Neural cell (in vitro differentiated cells): ENCODE measurements at regions not wholly inside any gene's neighbourhood (a gene's known extent, or its start where the extent isn't known, plus 50 kb on each side); places are given as distances from the start of the nearest gene placed in this dataset.

Experiments
- H2AFZ ChIP-seq: fragments of 200-600, 300-800 bp; sonication (generic), shearing (Covaris generic); 2 replicates; pipeline ENCODE4 v1.6.0; 2014; ENCODE audit warnings: low read depth, mild to moderate bottlenecking, antibody characterized with exemption, low read length, moderate library complexity
- H3F3A ChIP-seq: fragments of 200-600 bp; shearing (Covaris generic); 2 replicates; pipeline ENCODE4 v1.6.1; 2016; ENCODE audit warnings: mild to moderate bottlenecking, moderate library complexity, mixed read lengths, antibody characterized with exemption, low read length; ENCODE audit not compliant: insufficient read depth, poor library complexity, severe bottlenecking
- H3K27ac ChIP-seq: fragments of 200-600, 300-800 bp; sonication (generic), shearing (Covaris generic); 2 replicates; pipeline ENCODE4 v1.5.1; 2014; ENCODE audit warnings: mild to moderate bottlenecking, low read length, moderate library complexity
- H3K27me3 ChIP-seq: fragments of 300-800, 200-600 bp; sonication (generic), shearing (Covaris generic); 2 replicates; pipeline ENCODE4 v1.6.0; 2014; ENCODE audit warnings: mild to moderate bottlenecking, low read depth, low read length, moderate library complexity; ENCODE audit not compliant: insufficient read depth
- H3K36me3 ChIP-seq: fragments of 300-800, 200-600 bp; sonication (generic), shearing (Covaris generic); 2 replicates; pipeline ENCODE4 v1.5.1; 2014; ENCODE audit warnings: mild to moderate bottlenecking, antibody characterized with exemption, low read length, moderate library complexity; ENCODE audit not compliant: insufficient read depth
- H3K4me2 ChIP-seq: fragments of 300-800, 200-600 bp; sonication (generic), shearing (Covaris generic); 2 replicates; pipeline ENCODE4 v1.6.0; 2014; ENCODE audit warnings: mild to moderate bottlenecking, low read length
- H3K4me3 ChIP-seq: fragments of 300-800, 200-600 bp; sonication (generic), shearing (Covaris generic); 2 replicates; pipeline ENCODE4 v1.5.1; 2014; ENCODE audit warnings: mild to moderate bottlenecking, low read length, moderate library complexity
- H3K79me2 ChIP-seq: fragments of 200-600 bp; shearing (Covaris generic); replicated peaks from 2 replicates; pipeline ENCODE4 v1.6.0; 2014; ENCODE audit warnings: mild to moderate bottlenecking, low read length, moderate library complexity; ENCODE audit not compliant: insufficient read depth
- H3K9ac ChIP-seq: fragments of 300-800, 200-600 bp; sonication (generic), shearing (Covaris generic); 2 replicates; pipeline ENCODE4 v1.6.1; 2016; ENCODE audit warnings: mild to moderate bottlenecking, low read length, mixed read lengths
- H3K9me2 ChIP-seq: fragments of 200-600 bp; shearing (Covaris generic); 2 replicates; pipeline ENCODE4 v1.6.1; 2016; ENCODE audit warnings: mild to moderate bottlenecking, low read length, mixed read lengths; ENCODE audit not compliant: insufficient read depth
- H3K9me3 ChIP-seq: fragments of 200-600, 300-800 bp; sonication (generic), shearing (Covaris generic); 2 replicates; pipeline ENCODE4 v1.6.1; 2016; ENCODE audit warnings: mild to moderate bottlenecking, mixed run types, low read length, moderate library complexity, mixed read lengths
- H4K20me1 ChIP-seq: fragments of 200-600 bp; shearing (Covaris generic); 2 replicates; pipeline ENCODE4 v1.6.1; 2016; ENCODE audit warnings: mild to moderate bottlenecking, mixed run types; ENCODE audit not compliant: insufficient read depth
- EP300 ChIP-seq: fragments of 450-650 bp; conservative IDR thresholded peaks from 2 replicates; pipeline ENCODE4 v1.6.1; 2014; ENCODE audit warnings: antibody characterized with exemption, mild to moderate bottlenecking, moderate library complexity; ENCODE audit not compliant: poor library complexity, severe bottlenecking
- EZH2 ChIP-seq: fragments of 200-600, 300-800 bp; shearing (Covaris generic), sonication (generic); IDR thresholded peaks from 2 replicates; pipeline ENCODE4 v1.6.1; 2014; ENCODE audit warnings: antibody characterized with exemption, low read length, borderline replicate concordance, mild to moderate bottlenecking; ENCODE audit not compliant: insufficient read depth, poor library complexity, severe bottlenecking
- MXI1 ChIP-seq: fragments of 450-650 bp; conservative IDR thresholded peaks from 2 replicates; pipeline ENCODE4 v1.6.1; 2014; ENCODE audit warnings: antibody characterized with exemption, mild to moderate bottlenecking; ENCODE audit not compliant: poor library complexity, severe bottlenecking
- POLR2AphosphoS5 ChIP-seq: IDR thresholded peaks from 2 replicates; pipeline ENCODE4 v1.6.1; 2012
- RAD21 ChIP-seq: fragments of 450-650 bp; conservative IDR thresholded peaks from 2 replicates; pipeline ENCODE4 v1.6.1; 2014; ENCODE audit warnings: antibody characterized with exemption, mild to moderate bottlenecking, moderate library complexity
- REST ChIP-seq: IDR thresholded peaks from 2 replicates; pipeline ENCODE4 v1.6.1; 2012; ENCODE audit warnings: borderline replicate concordance
- SMC3 ChIP-seq: fragments of 450-650 bp; conservative IDR thresholded peaks from 2 replicates; pipeline ENCODE4 v1.6.1; 2014; ENCODE audit warnings: antibody characterized with exemption, mild to moderate bottlenecking, moderate library complexity; ENCODE audit not compliant: poor library complexity
- TAF1 ChIP-seq: IDR thresholded peaks from 2 replicates; pipeline ENCODE4 v1.6.1; 2012; ENCODE audit warnings: low read depth
- TF ChIP-seq, protein P1 (sequence below): fragments of 450-650 bp; IDR thresholded peaks from 2 replicates; pipeline ENCODE4 v1.5.1; 2014; ENCODE audit warnings: antibody characterized with exemption, mild to moderate bottlenecking, moderate library complexity; ENCODE audit not compliant: poor library complexity, severe bottlenecking

DNA sequence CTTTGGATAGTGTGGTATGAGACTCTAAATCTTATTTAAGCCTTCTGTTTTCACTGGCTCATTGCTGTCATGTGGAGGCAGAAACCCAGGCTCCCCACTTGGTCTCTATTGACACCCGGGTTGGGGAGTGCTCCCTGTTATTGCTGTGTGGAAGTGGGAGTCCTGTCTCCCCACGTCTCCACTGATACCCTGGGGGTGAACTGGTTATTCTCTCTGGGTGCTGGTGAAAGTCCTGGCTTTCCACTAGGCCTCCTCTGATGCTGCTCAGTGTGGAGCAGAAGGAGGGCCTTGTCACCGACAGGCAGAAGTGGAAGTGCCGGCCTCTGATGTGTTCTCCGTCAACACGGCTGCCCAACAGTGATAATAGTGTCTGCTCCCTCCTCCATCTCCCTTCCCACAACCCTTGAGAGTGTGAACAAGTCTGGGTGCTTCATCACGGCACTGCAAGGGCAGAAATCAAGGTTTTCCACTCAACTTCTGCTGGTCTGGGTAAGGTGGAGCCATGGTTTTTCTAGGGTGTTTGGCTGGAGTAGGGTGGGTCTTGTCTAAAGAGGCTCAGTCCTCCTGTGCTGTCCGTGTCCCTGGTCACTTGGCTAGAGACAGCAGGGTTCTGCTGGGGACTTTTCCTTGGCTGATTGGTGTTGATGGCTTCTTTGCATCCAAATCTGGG, 240.7 kb upstream of the B3GAT1 start:
- Histone ChIP-seq H3K36me3 (no peaks in the 10 kb centered on the region), H3K4me3 (no peak overlapping the region)
- no peak for TF ChIP-seq EZH2

DNA sequence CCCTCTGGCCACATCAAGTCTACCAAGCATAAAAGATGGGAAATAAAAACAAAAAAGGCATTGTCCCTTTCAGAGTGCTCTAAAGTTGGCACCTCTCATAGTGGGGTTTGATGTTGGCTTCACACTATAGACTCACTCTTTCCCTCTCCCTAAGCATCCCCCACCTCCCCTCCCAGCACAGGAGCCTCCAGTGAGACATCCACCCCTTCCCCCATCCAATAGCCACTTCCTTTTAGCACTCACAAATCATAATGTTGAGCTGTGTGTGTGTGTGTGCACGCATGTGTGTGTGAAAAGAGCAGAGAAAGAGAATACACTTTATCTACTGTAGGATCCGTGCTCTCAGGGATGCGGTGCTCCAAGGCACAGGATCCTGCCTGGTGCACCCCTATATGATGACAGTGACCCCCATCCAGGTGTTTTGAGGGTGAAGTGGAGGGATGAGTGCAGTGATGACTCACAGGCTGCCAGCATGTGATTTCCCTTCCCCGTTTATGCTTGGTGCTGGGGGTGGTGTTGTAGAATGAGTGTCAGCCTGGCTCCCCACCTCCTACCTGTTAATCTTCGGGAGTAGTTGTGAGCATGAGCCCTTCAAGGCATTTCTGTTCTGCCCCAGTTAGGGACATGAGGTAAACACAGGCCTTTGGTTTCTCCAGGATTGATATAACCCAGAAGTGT, 235.2 kb upstream of the B3GAT1 start:
- no peaks in the 10 kb centered on the region for H3F3A ChIP-seq
- TF ChIP-seq TAF1 (no peak), MXI1 (no peak), SMC3 (no peak), REST (no peak), POLR2AphosphoS5 (no peak), EZH2 (no peak), RAD21 (no peak), EP300 (no peak)
- TF ChIP-seq, protein P1, sequence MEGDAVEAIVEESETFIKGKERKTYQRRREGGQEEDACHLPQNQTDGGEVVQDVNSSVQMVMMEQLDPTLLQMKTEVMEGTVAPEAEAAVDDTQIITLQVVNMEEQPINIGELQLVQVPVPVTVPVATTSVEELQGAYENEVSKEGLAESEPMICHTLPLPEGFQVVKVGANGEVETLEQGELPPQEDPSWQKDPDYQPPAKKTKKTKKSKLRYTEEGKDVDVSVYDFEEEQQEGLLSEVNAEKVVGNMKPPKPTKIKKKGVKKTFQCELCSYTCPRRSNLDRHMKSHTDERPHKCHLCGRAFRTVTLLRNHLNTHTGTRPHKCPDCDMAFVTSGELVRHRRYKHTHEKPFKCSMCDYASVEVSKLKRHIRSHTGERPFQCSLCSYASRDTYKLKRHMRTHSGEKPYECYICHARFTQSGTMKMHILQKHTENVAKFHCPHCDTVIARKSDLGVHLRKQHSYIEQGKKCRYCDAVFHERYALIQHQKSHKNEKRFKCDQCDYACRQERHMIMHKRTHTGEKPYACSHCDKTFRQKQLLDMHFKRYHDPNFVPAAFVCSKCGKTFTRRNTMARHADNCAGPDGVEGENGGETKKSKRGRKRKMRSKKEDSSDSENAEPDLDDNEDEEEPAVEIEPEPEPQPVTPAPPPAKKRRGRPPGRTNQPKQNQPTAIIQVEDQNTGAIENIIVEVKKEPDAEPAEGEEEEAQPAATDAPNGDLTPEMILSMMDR, result no peak
- no peak overlapping the region for H2AFZ ChIP-seq
- no peaks in the 10 kb centered on the region for H3K27me3 ChIP-seq
- H3K9me3 ChIP-seq, result no peaks in the 10 kb centered on the region
- H3K4me3 ChIP-seq, result no peak overlapping the region
- no peaks in the 10 kb centered on the region for H3K9me2 ChIP-seq
- H3K9ac ChIP-seq, result no peak overlapping the region
- no peak overlapping the region for H3K27ac ChIP-seq
- no peak overlapping the region for H3K4me2 ChIP-seq
- no peaks in the 10 kb centered on the region for H3K36me3 ChIP-seq
- no peaks in the 10 kb centered on the region for H3K79me2 ChIP-seq
- no peaks in the 10 kb centered on the region for H4K20me1 ChIP-seq

More for the DNA sequence above, 240.7 kb upstream of the B3GAT1 start:
- Histone ChIP-seq H3K4me2 (no peak overlapping the region), H2AFZ (no peak overlapping the region), H3F3A (no peaks in the 10 kb centered on the region), H3K9me3 (no peaks in the 10 kb centered on the region), H3K27ac (no peak overlapping the region), H3K27me3 (no peaks in the 10 kb centered on the region), H3K79me2 (no peaks in the 10 kb centered on the region), H3K9ac (no peak overlapping the region), H3K9me2 (no peaks in the 10 kb centered on the region), H4K20me1 (no peaks in the 10 kb centered on the region)
